Neuronal stem cell (in vitro differentiated cells): ENCODE measurements at regions not wholly inside any gene's neighbourhood (a gene's known extent, or its start where the extent isn't known, plus 50 kb on each side); places are given as distances from the start of the nearest gene placed in this dataset.

Source experiments
- DNase-seq: peaks from one replicate; pipeline ENCODE4 v3.0.0-alpha.2; 2013; ENCODE audit warnings: low spot score
- H2AFZ ChIP-seq: one replicate; pipeline ENCODE4 v1.6.1; 2013; ENCODE audit warnings: mild to moderate bottlenecking, low read length, inconsistent platforms
- H2AK5ac ChIP-seq: 2 replicates; pipeline ENCODE4 v1.6.1; 2013; ENCODE audit warnings: low read depth, mild to moderate bottlenecking, inconsistent platforms, low read length, moderate library complexity, mixed read lengths
- H2BK120ac ChIP-seq: 2 replicates; pipeline ENCODE4 v1.6.1; 2013; ENCODE audit warnings: low read depth, mild to moderate bottlenecking, inconsistent platforms, low read length, moderate library complexity, mixed read lengths
- H2BK12ac ChIP-seq: one replicate; pipeline ENCODE4 v1.6.1; 2013; ENCODE audit warnings: low read length, inconsistent platforms
- H2BK15ac ChIP-seq: 2 replicates; pipeline ENCODE4 v1.6.1; 2013; ENCODE audit warnings: mild to moderate bottlenecking, low read length, inconsistent platforms, mixed read lengths
- H2BK5ac ChIP-seq: one replicate; pipeline ENCODE4 v1.6.1; 2013; ENCODE audit warnings: inconsistent platforms, mild to moderate bottlenecking, low read length, moderate library complexity
- H3K14ac ChIP-seq: one replicate; pipeline ENCODE4 v1.6.1; 2013; ENCODE audit warnings: low read length, inconsistent platforms
- H3K18ac ChIP-seq: 2 replicates; pipeline ENCODE4 v1.6.1; 2013; ENCODE audit warnings: low read length, inconsistent platforms
- H3K23ac ChIP-seq: 2 replicates; pipeline ENCODE4 v1.6.1; 2013; ENCODE audit warnings: low read depth, mild to moderate bottlenecking, mixed read lengths, low read length, inconsistent platforms; ENCODE audit not compliant: poor library complexity
- H3K27ac ChIP-seq: replicated peaks from 3 replicates; pipeline ENCODE4 v1.5.1; 2013; ENCODE audit warnings: low read length, inconsistent platforms
- H3K27me3 ChIP-seq, 3 experiments: 2 replicates each; pipeline ENCODE4 v1.6.1; 2013; ENCODE audit warnings: low read length in 3 of 3, mild to moderate bottlenecking in 2 of 3, inconsistent platforms in 1 of 3, low read depth in 1 of 3, mixed read lengths in 1 of 3, moderate library complexity in 1 of 3; ENCODE audit not compliant: control insufficient read depth in 3 of 3, insufficient read depth in 3 of 3
- H3K36me3 ChIP-seq, 2 donors: replicated peaks in 1 of 2; 2 replicates each; pipeline ENCODE4 v1.6.1; 2013; ENCODE audit warnings: low read length in 2 of 2; ENCODE audit not compliant: control insufficient read depth in 2 of 2, insufficient read depth in 2 of 2
- H3K4ac ChIP-seq: 2 replicates; pipeline ENCODE4 v1.6.1; 2013; ENCODE audit warnings: inconsistent platforms, mild to moderate bottlenecking, low read length, moderate library complexity
- H3K4me1 ChIP-seq, 2 donors: 1 replicate in 1 of 2; 2 replicates in 1 of 2; pipeline ENCODE4 v1.6.1; 2013; ENCODE audit warnings: low read length in 2 of 2, low read depth in 1 of 2; ENCODE audit not compliant: control insufficient read depth in 2 of 2, insufficient read depth in 1 of 2
- H3K4me2 ChIP-seq: one replicate; pipeline ENCODE4 v1.6.1; 2013; ENCODE audit warnings: mild to moderate bottlenecking, low read length, inconsistent platforms; ENCODE audit not compliant: insufficient read depth, poor library complexity, severe bottlenecking
- H3K4me3 ChIP-seq, 2 donors: 2 replicates each; pipeline ENCODE4 v1.5.1; 2013; ENCODE audit warnings: low read length in 2 of 2, mild to moderate bottlenecking in 2 of 2, inconsistent platforms in 1 of 2, moderate library complexity in 1 of 2
- H3K79me1 ChIP-seq: one replicate; pipeline ENCODE4 v1.6.1; 2013; ENCODE audit warnings: low read depth, mild to moderate bottlenecking, inconsistent platforms, low read length, moderate library complexity
- H3K9ac ChIP-seq: one replicate; pipeline ENCODE4 v1.6.1; 2013; ENCODE audit warnings: mild to moderate bottlenecking, low read depth, low read length, inconsistent platforms; ENCODE audit not compliant: poor library complexity
- H3K9me3 ChIP-seq, 2 donors: replicated peaks in 1 of 2; 2 replicates each; pipeline versions ENCODE3 to v1.6.1; 2013; ENCODE audit warnings: low read length in 2 of 2, mild to moderate bottlenecking in 2 of 2, inconsistent platforms in 1 of 2, low read depth in 1 of 2, mixed read lengths in 1 of 2, moderate library complexity in 1 of 2; ENCODE audit not compliant: control insufficient read depth in 2 of 2, insufficient read depth in 1 of 2
- H4K8ac ChIP-seq: one replicate; pipeline ENCODE4 v1.6.1; 2013; ENCODE audit warnings: low read depth, mild to moderate bottlenecking, inconsistent platforms, low read length, moderate library complexity
- H4K91ac ChIP-seq: one replicate; pipeline ENCODE4 v1.6.1; 2013; ENCODE audit warnings: low read length, low read depth, mild to moderate bottlenecking, inconsistent platforms; ENCODE audit not compliant: poor library complexity
- WGBS, 2 donors: extraction: QIAGEN DNeasy Blood & Tissue Kit; methylation state at CpG; one replicate each; pipeline ENCODE4 v1.1.7; 2013; ENCODE audit warnings: missing lambda C conversion rate in 2 of 2, mixed read lengths in 1 of 2; ENCODE audit not compliant: insufficient read length in 2 of 2, insufficient replicate concordance in 1 of 2; ENCODE audit errors: extremely low coverage in 2 of 2; 5-methylcytosine and 5-hydroxymethylcytosine counted together

DNA sequence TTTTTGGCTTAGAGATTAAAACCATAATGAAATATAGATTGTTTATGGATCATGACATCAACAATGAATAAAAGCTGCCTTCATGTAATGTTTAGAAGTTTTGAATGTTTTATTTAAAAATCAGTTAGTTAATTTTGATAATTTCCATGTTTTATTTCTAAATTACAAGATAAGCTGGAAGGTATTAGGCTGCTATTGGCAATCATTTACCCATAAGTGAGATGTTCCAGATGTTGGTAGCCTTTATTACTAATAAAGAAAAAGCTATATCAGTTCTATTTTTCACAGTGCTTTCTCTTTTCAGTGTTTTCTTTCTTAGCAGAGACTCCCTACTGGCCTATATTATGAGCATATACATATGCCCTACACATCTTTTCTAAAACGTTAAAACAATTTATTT is 347.0 kb downstream of the CSNK1G3 start:
- no peak overlapping the region for H3K4me3 ChIP-seq
- no CpG with 5 or more reads among the region's 1 CpG for WGBS, 2 donors
- no peaks in the 10 kb centered on the region for H3K36me3 ChIP-seq
- peaks cover 0 to 2% of the 10 kb centered on the region in 2 donors for H3K4me1 ChIP-seq
- H3K4ac ChIP-seq = no peak overlapping the region
- no peak overlapping the region for H3K9ac ChIP-seq
- no peak overlapping the region for H2AK5ac ChIP-seq
- H3K9me3 ChIP-seq = no peaks in the 10 kb centered on the region
- H3K14ac ChIP-seq = no peak overlapping the region
- H2BK15ac ChIP-seq = no peak overlapping the region
- no peaks in the 10 kb centered on the region for H3K27me3 ChIP-seq
- H2BK12ac ChIP-seq = no peak overlapping the region
- no peak overlapping the region for H3K4me2 ChIP-seq
- no peak overlapping the region for H4K91ac ChIP-seq
- no peak overlapping the region for H3K18ac ChIP-seq
- H3K27ac ChIP-seq = no peak overlapping the region
- no peak overlapping the region for H3K23ac ChIP-seq
- no peak overlapping the region for H2BK120ac ChIP-seq
- H2AFZ ChIP-seq = no peak overlapping the region
- no peak overlapping the region for H2BK5ac ChIP-seq
- H4K8ac ChIP-seq = no peak overlapping the region
- DNase-seq = no peak
- H3K79me1 ChIP-seq = no peaks in the 10 kb centered on the region

DNA sequence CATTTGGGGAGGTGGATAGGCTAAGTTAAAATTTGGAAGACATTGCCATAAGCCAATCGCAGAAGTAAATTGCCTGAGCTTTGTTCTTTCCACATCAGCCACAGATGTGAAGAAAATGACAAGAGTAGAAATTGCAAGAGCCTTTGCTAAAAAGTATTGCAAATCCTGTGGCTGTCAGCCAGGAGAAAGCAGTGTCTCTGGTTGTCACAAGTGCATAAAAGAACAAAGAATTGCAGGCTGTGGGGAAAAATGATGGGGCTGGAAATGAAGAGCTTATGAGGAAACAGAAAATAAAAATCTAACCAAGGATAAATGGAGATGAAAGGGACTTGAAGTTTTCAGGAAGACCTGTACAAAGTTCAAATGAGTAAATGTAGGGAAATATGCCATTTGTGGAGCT is 344.8 kb downstream of the CSNK1G3 start:
- Histone ChIP-seq H3K4me2 (no peak overlapping the region), H3K27ac (no peak overlapping the region), H2AFZ (no peak overlapping the region), H2BK12ac (no peak overlapping the region), H4K8ac (no peak overlapping the region), H3K18ac (no peak overlapping the region), H2BK15ac (no peak overlapping the region), H3K9ac (no peak overlapping the region), H3K23ac (no peak overlapping the region), H2AK5ac (no peak overlapping the region), H3K4me1 (peaks cover 0 to 2% of the 10 kb centered on the region in 2 donors), H3K9me3 (peaks cover 0 to 3% of the 10 kb centered on the region in 2 donors), H2BK120ac (no peak overlapping the region), H3K14ac (no peak overlapping the region), H3K36me3 (no peaks in the 10 kb centered on the region), H3K27me3 (no peaks in the 10 kb centered on the region), H3K4ac (no peak overlapping the region), H2BK5ac (no peak overlapping the region), H3K4me3 (no peak overlapping the region), H3K79me1 (no peaks in the 10 kb centered on the region), H4K91ac (no peak overlapping the region)
- no CpG with 5 or more reads among the region's 1 CpG for WGBS, 2 donors
- DNase-seq = no peak

DNA sequence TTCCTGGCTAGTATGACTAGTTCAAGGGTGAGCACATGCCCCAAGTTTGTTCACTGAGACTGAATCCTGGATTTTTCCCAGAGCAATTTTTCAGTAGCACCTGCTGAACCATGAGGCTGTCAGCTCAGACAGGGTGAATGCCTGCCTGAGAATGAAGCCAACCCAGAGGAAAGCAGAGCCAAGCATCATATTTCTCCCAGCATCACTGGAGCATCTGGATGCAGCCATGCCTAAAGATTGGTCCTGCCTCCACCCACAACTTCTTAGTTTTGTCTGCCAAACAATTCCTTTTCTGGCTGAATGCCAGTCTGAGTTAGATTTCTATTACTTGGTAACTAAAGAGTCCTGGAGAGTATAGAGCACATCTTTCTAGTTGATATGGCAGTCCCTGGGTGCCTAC is 343.6 kb downstream of the CSNK1G3 start:
- no peaks in the 10 kb centered on the region for H3K36me3 ChIP-seq
- H3K4me2 ChIP-seq = no peak overlapping the region
- no peak overlapping the region for H4K91ac ChIP-seq
- no peak overlapping the region for H3K18ac ChIP-seq
- no peak overlapping the region for H2AK5ac ChIP-seq
- DNase-seq = no peak
- H3K14ac ChIP-seq = no peak overlapping the region
- H2BK5ac ChIP-seq = no peak overlapping the region
- no peak overlapping the region for H2BK15ac ChIP-seq
- H2AFZ ChIP-seq = no peak overlapping the region
- peaks cover 0 to 2% of the 10 kb centered on the region in 2 donors for H3K4me1 ChIP-seq
- no peak overlapping the region for H3K23ac ChIP-seq
- H3K4ac ChIP-seq = no peak overlapping the region
- no peak overlapping the region for H3K4me3 ChIP-seq
- no peak overlapping the region for H2BK12ac ChIP-seq
- H3K27me3 ChIP-seq = no peaks in the 10 kb centered on the region
- H3K9ac ChIP-seq = no peak overlapping the region
- no peak overlapping the region for H3K27ac ChIP-seq
- H2BK120ac ChIP-seq = no peak overlapping the region
- no peaks in the 10 kb centered on the region for H3K79me1 ChIP-seq
- no peak overlapping the region for H4K8ac ChIP-seq
- H3K9me3 ChIP-seq = peaks cover 0 to 3% of the 10 kb centered on the region in 2 donors

DNA sequence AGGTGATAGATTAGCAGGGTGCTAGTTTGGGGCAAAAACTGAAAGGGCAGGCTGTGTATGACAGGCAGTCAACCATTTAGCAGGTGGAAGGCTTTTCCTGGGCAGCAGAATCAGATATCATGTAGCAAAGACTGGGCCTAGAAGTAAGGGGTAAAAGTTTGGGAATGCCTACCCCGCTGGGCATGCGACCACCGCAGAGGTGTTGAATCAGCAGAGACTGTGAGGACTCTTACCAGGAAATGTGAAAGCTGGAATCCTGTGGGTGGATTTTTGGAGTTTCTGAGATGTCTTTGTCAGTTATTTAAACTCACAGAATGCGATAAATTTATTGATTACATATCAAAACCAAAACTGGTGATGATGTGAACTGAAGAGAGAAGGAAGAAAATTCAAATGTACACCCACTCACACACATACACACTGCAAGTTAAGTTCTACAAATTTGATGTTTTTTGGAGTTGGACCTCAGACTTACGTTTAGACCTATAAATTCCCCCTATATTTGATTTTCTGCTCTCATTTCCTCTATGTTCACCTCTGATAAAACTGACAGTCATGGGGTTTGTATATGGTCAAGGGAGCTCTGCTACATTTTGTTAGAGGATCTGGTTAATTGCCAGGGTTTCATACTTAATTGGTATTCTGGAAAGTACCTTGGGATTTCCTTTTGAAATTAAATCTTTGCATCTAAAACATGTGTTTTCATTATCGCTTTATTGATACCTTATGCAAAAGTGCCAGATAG is 333.6 kb downstream of the CSNK1G3 start:
- WGBS, 2 donors = no CpG with 5 or more reads among the region's 6 CpGs
- Histone ChIP-seq H4K91ac (no peak overlapping the region), H2AK5ac (no peak overlapping the region), H2AFZ (peak overlapping the region; percentile 59), H3K23ac (no peak overlapping the region), H3K4ac (no peak overlapping the region), H3K79me1 (no peaks in the 10 kb centered on the region), H3K36me3 (no peaks in the 10 kb centered on the region), H2BK12ac (no peak overlapping the region), H3K9ac (no peak overlapping the region), H3K27me3 (no peaks in the 10 kb centered on the region), H2BK120ac (no peak overlapping the region), H4K8ac (no peak overlapping the region), H3K9me3 (peaks cover 0 to 4% of the 10 kb centered on the region in 2 donors), H2BK5ac (no peak overlapping the region), H3K4me1 (peaks cover 0 to 5% of the 10 kb centered on the region in 2 donors), H3K27ac (no peak overlapping the region), H3K4me2 (no peak overlapping the region), H3K4me3 (no peak overlapping the region), H2BK15ac (no peak overlapping the region), H3K18ac (no peak overlapping the region), H3K14ac (no peak overlapping the region)
- DNase-seq = no peak
